Ishikawa (cell line): ENCODE measurements at regions not wholly inside any gene's neighbourhood (a gene's known extent, or its start where the extent isn't known, plus 50 kb on each side); places are given as distances from the start of the nearest gene placed in this dataset.

Source experiments
- CEBPB ChIP-seq: IDR thresholded peaks from 2 replicates; pipeline ENCODE4 v1.6.1; 2012
- CREB1 ChIP-seq: IDR thresholded peaks from 2 replicates; pipeline ENCODE4 v1.6.1; 2012; ENCODE audit warnings: low read depth
- EGR1 ChIP-seq: IDR thresholded peaks from 2 replicates; pipeline ENCODE4 v1.6.1; 2012
- EP300 ChIP-seq: IDR thresholded peaks from 2 replicates; pipeline ENCODE4 v1.6.1; 2012; ENCODE audit warnings: borderline replicate concordance
- FOXM1 ChIP-seq: IDR thresholded peaks from 2 replicates; pipeline ENCODE4 v1.6.1; 2012; ENCODE audit warnings: low read depth, borderline replicate concordance
- NFIC ChIP-seq: IDR thresholded peaks from 2 replicates; pipeline ENCODE4 v1.6.1; 2012
- RAD21 ChIP-seq: IDR thresholded peaks from 2 replicates; pipeline ENCODE4 v1.6.1; 2012; ENCODE audit warnings: low read depth
- TAF1 ChIP-seq: IDR thresholded peaks from 2 replicates; pipeline ENCODE4 v1.6.1; 2012; ENCODE audit warnings: low read depth, mild to moderate bottlenecking
- TCF12 ChIP-seq: IDR thresholded peaks from 2 replicates; pipeline ENCODE4 v1.6.1; 2012; ENCODE audit warnings: low read depth
- TEAD4 ChIP-seq: IDR thresholded peaks from 2 replicates; pipeline ENCODE4 v1.6.1; 2012
- YY1 ChIP-seq: IDR thresholded peaks from 2 replicates; pipeline ENCODE4 v1.6.1; 2012; ENCODE audit warnings: low read depth
- ZBTB7A ChIP-seq: IDR thresholded peaks from 2 replicates; pipeline ENCODE4 v1.6.1; 2012; ENCODE audit warnings: low read depth
- TF ChIP-seq, protein P1 (sequence below): IDR thresholded peaks from 2 replicates; pipeline ENCODE4 v1.6.1; 2012
- TF ChIP-seq, protein P2 (sequence below): IDR thresholded peaks from 2 replicates; pipeline ENCODE4 v1.6.1; 2012
- TF ChIP-seq, protein P3 (sequence below): IDR thresholded peaks from 2 replicates; pipeline ENCODE4 v1.6.1; 2012; ENCODE audit warnings: low read depth, mild to moderate bottlenecking

DNA sequence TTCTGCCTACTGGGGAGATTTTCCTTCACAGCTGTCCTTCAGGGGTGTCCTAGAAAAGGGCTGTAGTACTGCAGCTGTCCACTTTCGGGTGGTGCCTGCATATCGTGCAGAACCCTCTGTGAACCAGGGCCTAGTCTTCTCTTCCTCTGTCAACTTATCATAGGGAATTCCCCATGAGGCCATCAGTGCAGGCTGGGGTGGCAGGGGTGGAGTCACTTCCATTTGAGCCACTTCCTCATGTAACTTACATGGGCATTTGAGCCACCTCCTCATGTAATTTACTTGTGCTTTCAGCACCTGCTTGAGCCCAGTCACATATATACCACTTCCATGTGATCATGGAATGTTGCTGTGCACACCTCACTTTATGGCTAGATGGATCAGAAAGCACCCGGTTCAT is 742.0 kb upstream of the RGMB start:
- TF ChIP-seq NFIC (no peak), FOXM1 (no peak), YY1 (no peak), EGR1 (no peak), CREB1 (no peak), RAD21 (no peak), TCF12 (no peak), TAF1 (no peak), ZBTB7A (no peak), EP300 (no peak), CEBPB (no peak), TEAD4 (no peak)
- TF ChIP-seq, protein P1, sequence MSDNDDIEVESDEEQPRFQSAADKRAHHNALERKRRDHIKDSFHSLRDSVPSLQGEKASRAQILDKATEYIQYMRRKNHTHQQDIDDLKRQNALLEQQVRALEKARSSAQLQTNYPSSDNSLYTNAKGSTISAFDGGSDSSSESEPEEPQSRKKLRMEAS: no peak
- TF ChIP-seq, protein P2, sequence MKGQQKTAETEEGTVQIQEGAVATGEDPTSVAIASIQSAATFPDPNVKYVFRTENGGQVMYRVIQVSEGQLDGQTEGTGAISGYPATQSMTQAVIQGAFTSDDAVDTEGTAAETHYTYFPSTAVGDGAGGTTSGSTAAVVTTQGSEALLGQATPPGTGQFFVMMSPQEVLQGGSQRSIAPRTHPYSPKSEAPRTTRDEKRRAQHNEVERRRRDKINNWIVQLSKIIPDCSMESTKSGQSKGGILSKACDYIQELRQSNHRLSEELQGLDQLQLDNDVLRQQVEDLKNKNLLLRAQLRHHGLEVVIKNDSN: no peak
- TF ChIP-seq, protein P3, sequence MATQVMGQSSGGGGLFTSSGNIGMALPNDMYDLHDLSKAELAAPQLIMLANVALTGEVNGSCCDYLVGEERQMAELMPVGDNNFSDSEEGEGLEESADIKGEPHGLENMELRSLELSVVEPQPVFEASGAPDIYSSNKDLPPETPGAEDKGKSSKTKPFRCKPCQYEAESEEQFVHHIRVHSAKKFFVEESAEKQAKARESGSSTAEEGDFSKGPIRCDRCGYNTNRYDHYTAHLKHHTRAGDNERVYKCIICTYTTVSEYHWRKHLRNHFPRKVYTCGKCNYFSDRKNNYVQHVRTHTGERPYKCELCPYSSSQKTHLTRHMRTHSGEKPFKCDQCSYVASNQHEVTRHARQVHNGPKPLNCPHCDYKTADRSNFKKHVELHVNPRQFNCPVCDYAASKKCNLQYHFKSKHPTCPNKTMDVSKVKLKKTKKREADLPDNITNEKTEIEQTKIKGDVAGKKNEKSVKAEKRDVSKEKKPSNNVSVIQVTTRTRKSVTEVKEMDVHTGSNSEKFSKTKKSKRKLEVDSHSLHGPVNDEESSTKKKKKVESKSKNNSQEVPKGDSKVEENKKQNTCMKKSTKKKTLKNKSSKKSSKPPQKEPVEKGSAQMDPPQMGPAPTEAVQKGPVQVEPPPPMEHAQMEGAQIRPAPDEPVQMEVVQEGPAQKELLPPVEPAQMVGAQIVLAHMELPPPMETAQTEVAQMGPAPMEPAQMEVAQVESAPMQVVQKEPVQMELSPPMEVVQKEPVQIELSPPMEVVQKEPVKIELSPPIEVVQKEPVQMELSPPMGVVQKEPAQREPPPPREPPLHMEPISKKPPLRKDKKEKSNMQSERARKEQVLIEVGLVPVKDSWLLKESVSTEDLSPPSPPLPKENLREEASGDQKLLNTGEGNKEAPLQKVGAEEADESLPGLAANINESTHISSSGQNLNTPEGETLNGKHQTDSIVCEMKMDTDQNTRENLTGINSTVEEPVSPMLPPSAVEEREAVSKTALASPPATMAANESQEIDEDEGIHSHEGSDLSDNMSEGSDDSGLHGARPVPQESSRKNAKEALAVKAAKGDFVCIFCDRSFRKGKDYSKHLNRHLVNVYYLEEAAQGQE: no peak

DNA sequence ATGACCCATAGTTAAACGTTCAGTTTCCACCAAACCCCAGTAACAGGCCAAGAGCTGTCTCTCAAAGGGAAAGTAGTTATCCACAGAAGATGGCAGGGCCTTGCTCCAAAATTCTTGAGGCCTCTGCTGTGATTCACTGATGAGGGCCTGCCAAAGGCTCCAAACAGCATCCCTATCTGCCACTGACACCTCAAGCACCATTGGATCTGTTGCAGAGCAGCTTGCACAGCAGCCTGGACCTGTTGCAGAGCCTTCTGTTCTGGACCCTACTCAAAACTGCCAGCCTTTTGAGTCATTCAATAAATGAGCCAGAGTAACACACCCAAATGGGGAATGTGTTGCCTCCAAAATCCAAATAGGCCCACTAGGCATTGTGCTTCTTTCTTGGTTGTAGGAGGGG is 741.5 kb upstream of the RGMB start:
- TF ChIP-seq RAD21: no peak
- no peak for TF ChIP-seq CEBPB
- TF ChIP-seq YY1: no peak
- no peak for TF ChIP-seq TCF12
- TF ChIP-seq CREB1: no peak
- TF ChIP-seq, protein P2: no peak
- TF ChIP-seq TAF1: no peak
- no peak for TF ChIP-seq TEAD4
- no peak for TF ChIP-seq ZBTB7A
- no peak for TF ChIP-seq EP300

DNA sequence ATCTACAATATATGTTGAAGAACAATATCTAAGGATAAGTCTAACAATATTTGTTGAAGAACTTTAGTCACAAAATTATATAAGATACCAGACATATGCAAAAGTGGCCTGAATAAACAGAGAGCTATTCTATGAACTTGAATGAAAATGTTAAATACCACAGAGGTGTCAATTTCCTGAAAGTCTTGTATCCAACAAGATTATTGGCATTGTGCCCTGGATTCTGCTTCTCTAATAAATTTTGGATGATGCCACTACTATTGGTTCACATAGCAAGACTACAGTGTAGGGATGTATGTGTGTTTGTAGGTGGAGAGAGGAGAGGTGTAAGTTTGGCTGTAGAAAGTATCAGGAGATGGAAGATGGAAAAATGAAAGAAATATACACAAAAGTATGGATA is 731.8 kb upstream of the RGMB start:
- TF ChIP-seq FOXM1: no peak
- TF ChIP-seq TEAD4: no peak
- TF ChIP-seq CEBPB: no peak
- no peak for TF ChIP-seq TAF1
- TF ChIP-seq NFIC: no peak
- TF ChIP-seq, protein P3: no peak
- no peak for TF ChIP-seq YY1
- TF ChIP-seq, protein P2: no peak
- TF ChIP-seq ZBTB7A: no peak
- no peak for TF ChIP-seq CREB1
- TF ChIP-seq EGR1: no peak
- TF ChIP-seq TCF12: no peak
- TF ChIP-seq EP300: no peak
- TF ChIP-seq, protein P1: no peak
- TF ChIP-seq RAD21: no peak

DNA sequence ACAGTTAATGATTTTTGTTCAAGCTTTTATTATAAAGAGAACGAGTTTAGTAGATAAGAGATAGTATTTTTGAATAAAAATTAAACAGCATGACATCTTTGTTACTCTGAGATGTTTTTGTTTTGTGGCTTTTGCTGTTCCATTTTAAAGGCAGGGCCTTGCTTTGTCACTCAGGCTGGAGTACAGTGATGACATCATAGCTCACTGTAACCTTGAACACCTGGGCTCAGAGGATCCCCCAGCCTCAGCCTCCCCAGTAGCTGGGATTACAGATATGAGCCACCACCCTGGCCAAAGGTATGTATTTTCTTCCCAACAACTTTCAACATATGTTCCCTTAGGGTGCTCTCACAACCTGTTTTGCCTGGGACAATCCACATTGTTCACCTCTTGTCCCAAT is 730.9 kb upstream of the RGMB start:
- TF ChIP-seq, protein P1: no peak
- TF ChIP-seq CEBPB (no peak), EGR1 (no peak), NFIC (no peak), EP300 (no peak), FOXM1 (no peak), ZBTB7A (no peak), TEAD4 (no peak), YY1 (no peak), CREB1 (no peak), TAF1 (no peak), RAD21 (no peak), TCF12 (no peak)
- TF ChIP-seq, protein P2: no peak
- TF ChIP-seq, protein P3: no peak
